NT2/D1 (cell line): ENCODE measurements at regions not wholly inside any gene's neighbourhood (a gene's known extent, or its start where the extent isn't known, plus 50 kb on each side); places are given as distances from the start of the nearest gene placed in this dataset.

Source experiments
- SUZ12 ChIP-seq: IDR thresholded peaks from 2 replicates; pipeline ENCODE4 v1.6.1; 2011; ENCODE audit not compliant: insufficient read length, insufficient read depth; ENCODE audit errors: extremely low read depth
- YY1 ChIP-seq: IDR thresholded peaks from 2 replicates; pipeline ENCODE4 v1.6.1; 2011; ENCODE audit not compliant: insufficient read length, insufficient read depth

GRCh38 chrX:1807301-1807731 lies 192.5 kb downstream of the ASMT start:
- TF ChIP-seq SUZ12 = no peak
- TF ChIP-seq YY1 = no peak
